Fibroblast of skin of abdomen (primary cell): ENCODE measurements at regions not wholly inside any gene's neighbourhood (a gene's known extent, or its start where the extent isn't known, plus 50 kb on each side); places are given as distances from the start of the nearest gene placed in this dataset.

Experiments used
- DNase-seq: peaks from one replicate; pipeline ENCODE4 v3.0.0-alpha.2; 2013

- no peak for DNase-seq
These were observed 55.1 kb upstream of the FAM20C start for GRCh38 chr7:137094-137891.

GRCh38 chr7:139131-139530, 53.2 kb upstream of the FAM20C start:
- no peak for DNase-seq

- DNase-seq = no peak
These were observed 52.7 kb upstream of the FAM20C start for GRCh38 chr7:139561-140243.

- no peak for DNase-seq
These were observed 51.4 kb upstream of the FAM20C start for GRCh38 chr7:140996-141395.

GRCh38 chr7:142248-142941, 50.0 kb upstream of the FAM20C start:
- DNase-seq = no peak
